Astrocyte of the spinal cord (primary cell): ENCODE measurements at regions not wholly inside any gene's neighbourhood (a gene's known extent, or its start where the extent isn't known, plus 50 kb on each side); places are given as distances from the start of the nearest gene placed in this dataset.

Experiments
- DNase-seq: peaks from one replicate; pipeline ENCODE4 v3.0.0; 2011; ENCODE audit warnings: low read depth, low spot score
- H3K4me3 ChIP-seq: 2 replicates; pipeline ENCODE4 v1.5.1; 2011; ENCODE audit warnings: low read depth, mild to moderate bottlenecking, low read length, moderate library complexity
- in situ Hi-C: cut with HindIII; loops from 2 replicates; pipeline ENCODE4 v1.10.0; 2017; ENCODE audit warnings: low sequenced_read_pairs
- TF ChIP-seq, protein P1 (sequence below): IDR thresholded peaks from 2 replicates; pipeline ENCODE4 v1.5.1; 2012; ENCODE audit warnings: low read depth, mild to moderate bottlenecking, low read length, inconsistent platforms

GRCh38 chr7:119748251-119748860, 524.6 kb upstream of the KCND2 start:
- no peak for DNase-seq
- H3K4me3 ChIP-seq = no peak overlapping the region
- in situ Hi-C loops = no loop called here
- TF ChIP-seq, protein P1, sequence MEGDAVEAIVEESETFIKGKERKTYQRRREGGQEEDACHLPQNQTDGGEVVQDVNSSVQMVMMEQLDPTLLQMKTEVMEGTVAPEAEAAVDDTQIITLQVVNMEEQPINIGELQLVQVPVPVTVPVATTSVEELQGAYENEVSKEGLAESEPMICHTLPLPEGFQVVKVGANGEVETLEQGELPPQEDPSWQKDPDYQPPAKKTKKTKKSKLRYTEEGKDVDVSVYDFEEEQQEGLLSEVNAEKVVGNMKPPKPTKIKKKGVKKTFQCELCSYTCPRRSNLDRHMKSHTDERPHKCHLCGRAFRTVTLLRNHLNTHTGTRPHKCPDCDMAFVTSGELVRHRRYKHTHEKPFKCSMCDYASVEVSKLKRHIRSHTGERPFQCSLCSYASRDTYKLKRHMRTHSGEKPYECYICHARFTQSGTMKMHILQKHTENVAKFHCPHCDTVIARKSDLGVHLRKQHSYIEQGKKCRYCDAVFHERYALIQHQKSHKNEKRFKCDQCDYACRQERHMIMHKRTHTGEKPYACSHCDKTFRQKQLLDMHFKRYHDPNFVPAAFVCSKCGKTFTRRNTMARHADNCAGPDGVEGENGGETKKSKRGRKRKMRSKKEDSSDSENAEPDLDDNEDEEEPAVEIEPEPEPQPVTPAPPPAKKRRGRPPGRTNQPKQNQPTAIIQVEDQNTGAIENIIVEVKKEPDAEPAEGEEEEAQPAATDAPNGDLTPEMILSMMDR = no peak

DNA sequence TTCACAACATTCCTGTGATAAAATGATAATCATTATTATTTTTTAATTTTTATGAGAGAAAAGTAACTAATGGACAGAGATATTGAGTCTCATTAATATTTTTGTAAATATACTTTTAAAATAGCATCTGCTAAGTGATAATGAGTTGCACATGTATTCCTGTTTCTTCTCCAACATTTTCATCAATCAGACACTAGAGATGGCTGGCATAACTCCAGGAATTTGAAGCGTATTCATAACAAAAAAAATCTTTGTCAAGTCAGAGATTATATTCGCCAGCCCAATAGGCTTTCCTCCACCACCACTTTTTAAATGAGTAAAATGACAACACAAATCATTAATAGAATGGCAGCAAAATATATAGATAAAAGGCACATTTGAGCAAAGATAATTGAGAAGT, 524.0 kb upstream of the KCND2 start:
- in situ Hi-C loops = no loop called here
- TF ChIP-seq, protein P1 = no peak

GRCh38 chr7:119756687-119757086, 516.3 kb upstream of the KCND2 start:
- in situ Hi-C loops = no loop called here
- no peak overlapping the region for H3K4me3 ChIP-seq
- TF ChIP-seq, protein P1 = no peak
- DNase-seq = no peak

More for the DNA sequence above, 524.0 kb upstream of the KCND2 start:
- no peak for DNase-seq
- no peak overlapping the region for H3K4me3 ChIP-seq

DNA sequence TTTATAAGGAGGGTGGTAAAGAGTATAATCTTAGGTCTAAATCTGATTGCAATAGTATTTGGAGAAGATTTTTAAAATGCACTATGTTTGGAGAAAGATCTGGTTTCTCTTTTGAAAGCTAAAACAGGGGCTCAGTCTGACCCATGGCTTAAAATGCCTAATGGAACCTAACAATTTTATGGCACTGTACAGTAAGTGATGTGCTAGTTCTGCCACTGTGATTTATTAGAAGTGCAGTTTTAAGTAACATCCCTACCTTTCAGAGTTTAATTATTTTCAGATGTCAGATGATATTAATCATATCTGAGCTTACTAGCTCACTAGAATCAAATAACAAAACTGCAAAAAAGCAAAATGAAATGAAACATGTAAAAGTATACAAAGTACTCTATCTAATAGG, 514.7 kb upstream of the KCND2 start:
- no peak for DNase-seq
- in situ Hi-C loops = no loop called here
- no peak overlapping the region for H3K4me3 ChIP-seq
- TF ChIP-seq, protein P1 = no peak

GRCh38 chr7:119761776-119762175, 511.2 kb upstream of the KCND2 start:
- TF ChIP-seq, protein P1 = no peak
- no peak overlapping the region for H3K4me3 ChIP-seq
- in situ Hi-C loops = no loop called here
- DNase-seq = no peak

DNA sequence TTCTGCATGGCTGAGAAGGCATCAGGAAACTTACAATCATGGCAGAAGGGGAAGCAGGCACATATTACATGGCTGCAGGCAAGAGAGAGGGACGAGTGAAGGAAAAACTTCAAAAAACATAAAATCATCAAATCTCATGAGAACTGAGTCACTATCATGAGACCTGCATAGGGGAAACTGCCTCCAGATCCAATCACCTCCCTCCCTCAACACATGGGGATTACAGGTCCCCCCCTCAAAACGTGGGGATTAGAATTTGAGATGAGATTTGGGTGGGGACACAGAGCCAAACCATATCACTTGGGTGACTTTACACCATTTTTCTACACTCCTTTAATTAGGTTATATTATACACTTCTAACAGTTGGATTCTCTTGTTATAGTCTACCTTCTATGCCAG, 490.7 kb upstream of the KCND2 start:
- no peak overlapping the region for H3K4me3 ChIP-seq
- in situ Hi-C loops = no loop called here
- TF ChIP-seq, protein P1 = no peak
- DNase-seq = no peak
